KG1 (cell line): ENCODE measurements at regions not wholly inside any gene's neighbourhood (a gene's known extent, or its start where the extent isn't known, plus 50 kb on each side); places are given as distances from the start of the nearest gene placed in this dataset.

Source experiments
- DNase-seq: peaks from one replicate; lab custom pipeline; 2025; lab: John Stamatoyannopoulos, UW

DNA sequence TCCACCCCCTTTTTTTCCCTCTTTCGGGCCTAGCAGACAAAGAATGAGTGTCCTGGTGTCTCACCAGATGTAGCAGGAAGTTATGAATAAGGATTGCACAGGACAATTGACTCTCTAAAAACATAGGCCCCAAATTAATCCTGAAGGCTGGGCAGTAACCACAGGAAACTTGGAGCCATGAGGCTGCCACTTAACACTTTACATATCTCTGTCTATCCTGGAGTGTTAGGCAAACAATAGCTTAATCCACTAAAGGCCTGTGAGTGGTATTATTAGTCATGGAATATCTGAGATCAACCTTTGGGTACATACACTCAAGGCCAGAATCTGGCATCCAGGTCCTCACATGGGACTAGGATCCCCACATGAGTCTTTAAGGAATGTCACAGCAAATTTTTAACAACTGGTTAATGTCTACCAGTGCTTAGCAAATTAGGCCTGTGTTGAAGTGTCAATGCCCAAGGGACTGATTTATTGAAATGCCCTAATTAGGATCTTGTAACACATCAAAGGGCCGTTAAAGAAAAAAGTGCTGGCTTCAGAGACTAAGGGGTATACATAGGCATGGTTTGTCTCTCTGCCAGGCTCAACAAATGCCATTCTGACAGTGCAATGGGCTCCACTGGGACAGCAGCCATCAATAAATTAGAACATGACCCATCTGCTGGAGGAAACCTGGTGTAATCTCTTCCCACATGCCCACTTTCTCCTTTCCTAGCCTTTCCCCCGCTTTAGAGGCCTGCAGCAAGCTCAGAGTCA, 196.7 kb upstream of the TBX20 start:
- DNase-seq, result no peak

DNA sequence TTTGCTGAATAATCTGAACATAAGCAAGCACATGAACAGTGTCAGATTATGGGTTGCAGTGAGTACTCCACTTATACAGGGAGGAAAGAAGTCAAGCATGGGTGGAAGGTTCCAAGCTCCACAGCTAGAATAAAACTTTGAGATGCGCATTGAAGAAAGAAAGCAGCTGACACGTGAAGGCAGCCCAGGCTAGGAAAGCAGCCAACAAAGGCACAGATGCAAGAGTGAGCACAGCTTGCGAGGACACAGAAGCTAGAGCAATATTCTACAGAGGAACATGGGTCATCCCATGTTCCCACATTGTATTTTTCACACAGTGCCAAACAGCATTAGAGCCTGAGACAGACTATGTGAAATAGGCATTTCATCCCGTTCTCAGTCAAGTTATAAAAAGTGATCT, 194.6 kb upstream of the TBX20 start:
- no peak for DNase-seq

GRCh38 chr7:35446091-35446490, 192.2 kb upstream of the TBX20 start:
- DNase-seq, result no peak

DNA sequence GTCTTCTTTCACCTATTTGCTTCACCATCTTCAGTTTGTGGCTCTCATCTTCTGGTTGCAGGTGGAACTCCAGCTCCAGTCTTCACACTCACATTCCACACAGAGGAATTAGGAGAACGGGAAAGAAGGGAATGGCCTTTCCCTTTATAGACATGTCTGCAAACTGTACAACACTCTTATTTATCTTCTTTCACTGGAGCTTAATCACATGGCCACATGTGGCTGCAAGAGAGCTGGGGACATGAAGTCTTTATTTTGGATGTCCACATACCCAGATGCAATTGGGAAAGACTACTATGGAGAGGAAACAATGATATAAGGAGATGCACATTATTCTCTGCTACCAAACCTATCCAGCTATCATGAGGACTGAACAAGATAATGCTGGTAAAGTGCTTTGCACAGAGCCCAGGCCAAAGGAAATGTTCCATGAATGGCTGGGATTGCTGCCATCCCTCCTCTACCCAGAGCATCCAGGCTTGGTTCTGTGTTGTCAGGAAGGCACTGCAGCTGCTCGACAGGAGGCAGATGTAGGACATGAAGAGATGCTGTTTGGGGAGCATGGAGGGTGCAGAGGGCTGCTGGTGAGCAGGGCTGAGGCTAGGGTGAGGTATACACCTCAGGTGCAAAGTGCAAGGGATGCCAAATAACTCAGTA, 183.8 kb upstream of the TBX20 start:
- DNase-seq, result no peak

GRCh38 chr7:35436452-35436851, 182.6 kb upstream of the TBX20 start:
- DNase-seq, result no peak

GRCh38 chr7:35430547-35431153, 176.8 kb upstream of the TBX20 start:
- no peak for DNase-seq

- no peak for DNase-seq
These were observed 171.1 kb upstream of the TBX20 start for GRCh38 chr7:35424869-35425495.

- DNase-seq, result no peak
These were observed 170.5 kb upstream of the TBX20 start for GRCh38 chr7:35424440-35424839.

GRCh38 chr7:35422715-35423114, 168.8 kb upstream of the TBX20 start:
- no peak for DNase-seq

DNA sequence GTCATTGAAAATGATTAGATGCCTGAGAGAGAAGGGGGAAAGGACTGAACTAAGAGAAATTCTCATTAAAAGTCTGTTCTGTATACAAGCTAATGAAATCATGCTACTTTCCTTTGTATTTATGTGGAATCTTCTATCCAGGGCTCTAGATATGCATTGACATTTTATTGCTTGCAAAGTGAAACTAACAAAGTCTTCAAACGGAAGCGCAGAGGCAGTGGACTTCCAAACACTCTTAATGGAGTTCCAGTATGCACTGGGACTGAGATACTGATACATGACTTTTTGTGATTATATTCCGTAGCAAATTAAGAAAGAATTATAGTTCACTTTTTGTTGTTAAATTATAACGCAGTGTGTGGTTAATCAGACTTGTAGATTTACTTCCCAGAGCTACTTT, 166.8 kb upstream of the TBX20 start:
- DNase-seq, result no peak

DNA sequence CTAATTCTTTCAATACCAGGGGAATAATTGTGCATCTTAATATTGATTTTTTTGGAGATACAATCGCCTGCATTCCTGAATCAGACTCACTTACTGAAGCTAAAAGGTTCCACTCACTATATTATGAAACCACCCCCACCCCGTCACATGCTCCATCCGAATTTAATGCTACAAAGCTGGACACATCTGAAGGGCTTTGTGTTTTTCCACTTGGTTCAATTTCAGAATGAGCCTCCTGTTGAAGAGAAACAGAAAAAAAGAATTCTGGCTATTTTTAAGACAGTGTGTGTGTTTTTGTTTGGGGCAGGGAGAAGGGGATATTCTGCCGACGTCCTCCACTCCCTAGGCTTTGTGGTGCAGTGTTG, 165.5 kb upstream of the TBX20 start:
- no peak for DNase-seq

- DNase-seq, result no peak
These were observed 165.0 kb upstream of the TBX20 start for GRCh38 chr7:35418716-35419390.

DNA sequence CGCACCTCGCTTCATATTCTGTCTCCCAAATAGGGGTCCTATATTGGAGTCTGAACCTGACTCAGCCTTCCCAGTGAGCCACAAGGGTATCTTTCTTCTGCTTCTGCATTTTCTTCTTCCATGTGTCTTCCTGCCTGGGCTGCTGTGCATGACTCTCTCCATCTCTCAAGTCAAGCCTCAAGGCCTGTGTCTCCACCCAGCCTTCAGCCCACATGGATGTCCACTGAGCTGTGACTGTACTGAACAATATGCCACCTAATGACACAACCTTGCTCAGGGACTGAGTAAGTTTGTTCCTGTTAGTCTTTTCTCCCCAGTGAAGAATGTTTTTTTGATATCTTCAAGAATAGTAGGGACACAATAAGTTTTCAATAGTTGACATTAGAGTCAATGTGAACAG, 162.7 kb upstream of the TBX20 start:
- DNase-seq, result no peak

GRCh38 chr7:35415411-35415822, 161.5 kb upstream of the TBX20 start:
- DNase-seq, result no peak

DNA sequence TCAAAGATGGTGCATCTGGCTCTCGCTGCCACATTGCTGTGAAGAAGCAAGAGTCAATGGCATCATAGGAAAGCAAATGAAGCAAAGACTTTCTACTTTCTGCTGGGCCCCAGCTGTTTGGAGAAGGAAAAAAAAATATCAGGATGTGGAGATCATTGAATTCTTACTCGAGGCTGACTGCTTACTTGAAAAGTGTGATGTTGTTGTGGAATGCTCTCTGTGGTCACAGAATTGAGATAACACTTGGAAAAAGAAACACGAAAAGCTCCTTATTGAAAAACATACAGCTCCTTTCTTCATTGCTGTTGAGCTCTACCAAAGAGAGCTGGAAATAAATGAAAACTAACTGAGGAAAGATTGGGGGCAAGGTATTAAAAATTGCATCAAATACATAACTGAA, 157.4 kb upstream of the TBX20 start:
- no peak for DNase-seq

- no peak for DNase-seq
These were observed 151.6 kb upstream of the TBX20 start for GRCh38 chr7:35405461-35405860.

DNA sequence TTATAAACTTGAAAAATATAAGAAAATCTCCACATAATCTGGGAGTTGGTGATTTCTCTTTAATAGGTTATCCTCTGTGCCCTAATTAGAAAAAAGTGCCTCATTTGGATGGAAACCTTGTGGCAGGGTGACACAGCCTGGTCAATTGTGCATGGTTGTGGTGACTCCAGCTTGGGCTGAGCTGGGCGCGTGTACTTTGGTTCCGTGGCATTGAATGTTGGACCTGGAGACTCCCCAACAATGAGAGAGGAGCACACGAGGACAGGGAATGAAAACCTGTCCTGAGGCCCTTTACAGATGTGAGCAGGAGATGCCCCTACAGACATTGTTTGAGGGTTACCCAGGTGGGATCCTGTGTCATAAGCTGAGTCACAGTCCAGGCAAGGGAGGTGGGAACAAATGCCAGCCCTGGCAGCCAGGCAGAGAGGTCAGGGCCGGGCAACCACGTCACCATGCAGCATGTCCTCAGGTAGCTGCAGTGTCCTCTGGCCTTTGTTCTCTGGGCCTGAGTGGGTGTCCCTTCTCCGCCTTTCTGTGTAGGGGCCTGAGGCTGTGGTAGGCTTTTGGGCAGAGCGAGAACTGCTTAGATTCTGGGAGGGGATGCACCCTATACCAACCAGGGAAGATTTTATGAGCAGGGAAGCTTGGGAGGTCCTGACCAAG, 147.4 kb upstream of the TBX20 start:
- no peak for DNase-seq

- no peak for DNase-seq
These were observed 145.9 kb upstream of the TBX20 start for GRCh38 chr7:35399840-35400239.

DNA sequence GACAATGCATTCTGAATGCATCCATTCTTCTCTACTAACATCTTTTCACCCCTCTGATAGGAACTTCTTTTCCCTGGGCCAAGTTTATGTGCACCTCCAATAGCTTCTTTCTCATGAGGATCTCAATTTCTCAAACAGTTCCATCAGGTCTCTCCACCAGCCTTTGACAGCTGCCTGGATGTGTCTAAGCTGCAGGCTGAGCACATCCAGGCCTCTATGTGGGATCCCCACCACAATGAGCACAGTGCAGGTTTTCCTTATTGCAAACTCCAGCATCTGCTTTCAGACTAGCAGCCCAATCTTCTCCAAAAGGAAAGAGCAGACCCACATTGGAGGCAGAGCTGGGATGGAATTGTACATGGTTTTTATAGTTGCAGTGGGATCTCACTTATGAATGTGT, 145.3 kb upstream of the TBX20 start:
- no peak for DNase-seq

DNA sequence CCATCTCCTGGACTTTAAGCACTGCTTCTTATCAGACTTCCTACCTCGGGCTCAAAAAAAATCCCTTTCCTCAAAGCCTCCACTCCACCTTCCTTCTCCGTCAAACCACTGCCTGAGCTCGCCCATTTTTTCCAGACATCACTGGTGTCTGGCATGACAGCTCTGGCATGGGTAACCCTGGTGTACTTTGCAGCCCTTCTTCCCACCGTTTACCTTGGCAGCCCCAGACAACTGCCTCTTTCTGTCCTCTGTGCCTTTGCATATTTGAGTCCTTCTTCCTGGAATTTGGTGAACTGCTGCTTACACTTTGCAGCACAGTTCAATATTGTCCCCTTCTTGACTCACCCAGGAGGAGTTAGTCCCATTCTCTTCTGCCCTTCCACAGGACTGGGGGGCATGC, 144.6 kb upstream of the TBX20 start:
- DNase-seq, result no peak

- no peak for DNase-seq
These were observed 136.2 kb upstream of the TBX20 start for GRCh38 chr7:35390146-35390545.

DNA sequence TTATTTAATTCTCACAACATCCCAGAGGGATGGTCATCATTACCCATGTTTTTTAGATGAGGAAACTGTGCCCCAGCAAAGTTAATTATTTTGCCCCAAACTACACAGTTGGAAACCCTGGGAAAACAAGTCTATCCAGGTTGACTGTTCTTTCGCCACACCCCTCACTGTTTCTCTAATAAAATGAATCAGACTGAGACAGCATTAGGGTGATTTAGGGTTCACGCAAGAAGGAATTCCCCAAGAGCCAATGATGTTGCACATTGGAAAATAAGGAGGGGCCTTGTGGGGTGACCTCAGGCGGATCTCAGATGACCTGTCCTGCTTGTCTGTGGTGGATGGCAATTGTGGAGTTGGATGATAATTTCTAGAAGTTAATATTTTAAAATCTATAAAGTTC, 135.7 kb upstream of the TBX20 start:
- no peak for DNase-seq
